Astrocyte (in vitro differentiated cells and primary cell): ENCODE measurements at regions not wholly inside any gene's neighbourhood (a gene's known extent, or its start where the extent isn't known, plus 50 kb on each side); places are given as distances from the start of the nearest gene placed in this dataset.

Source experiments
- DNase-seq: peaks from one replicate; pipeline ENCODE4 v3.0.0-alpha.2; 2010; ENCODE audit warnings: low read depth
- FAIRE-seq: peaks from 2 replicates; lab custom pipeline; 2011; peaks lifted over from hg19 to GRCh38; lab: Jason Lieb, UNC
- H2AFZ ChIP-seq: 2 replicates; pipeline ENCODE4 v1.6.0; 2012; ENCODE audit warnings: low read depth, low read length, inconsistent platforms
- H3K27ac ChIP-seq: 2 replicates; pipeline ENCODE4 v1.5.1; 2011; ENCODE audit warnings: low read depth, low read length, inconsistent platforms
- H3K27me3 ChIP-seq: 2 replicates; pipeline ENCODE4 v1.6.0; 2011; ENCODE audit warnings: low read length, inconsistent platforms; ENCODE audit not compliant: insufficient read depth
- H3K36me3 ChIP-seq: 2 replicates; pipeline ENCODE4 v1.5.1; 2011; ENCODE audit warnings: low read length, inconsistent platforms; ENCODE audit not compliant: insufficient read depth
- H3K4me1 ChIP-seq: 2 replicates; pipeline ENCODE4 v1.5.1; 2011; ENCODE audit warnings: low read length, inconsistent platforms; ENCODE audit not compliant: insufficient read depth
- H3K4me2 ChIP-seq: 2 replicates; pipeline ENCODE4 v1.6.0; 2012; ENCODE audit warnings: low read length, inconsistent platforms
- H3K4me3 ChIP-seq: 2 replicates; pipeline ENCODE4 v1.5.1; 2011; ENCODE audit warnings: low read depth, mild to moderate bottlenecking, low read length, inconsistent platforms; ENCODE audit not compliant: insufficient read depth
- H3K79me2 ChIP-seq: 2 replicates; pipeline ENCODE4 v1.6.0; 2012; ENCODE audit warnings: mild to moderate bottlenecking, low read length, inconsistent platforms; ENCODE audit not compliant: insufficient read depth
- H3K9ac ChIP-seq: 2 replicates; pipeline ENCODE4 v1.6.0; 2012; ENCODE audit warnings: mild to moderate bottlenecking, low read length, inconsistent platforms
- H3K9me3 ChIP-seq: 2 replicates; pipeline ENCODE4 v1.5.1; 2012; ENCODE audit warnings: low read depth, mild to moderate bottlenecking, low read length, inconsistent platforms; ENCODE audit not compliant: insufficient read depth
- H4K20me1 ChIP-seq: 2 replicates; pipeline ENCODE4 v1.6.0; 2012; ENCODE audit warnings: low read length, inconsistent platforms; ENCODE audit not compliant: insufficient read depth
- H3K27ac Mint-ChIP-seq: one replicate; pipeline ENCODE4 v1.8.0; 2021; ENCODE audit warnings: mild to moderate bottlenecking, mixed read lengths; ENCODE audit not compliant: unreplicated experiment
- H3K27me3 Mint-ChIP-seq: one replicate; pipeline ENCODE4 v1.8.0; 2021; ENCODE audit warnings: low read depth, mixed read lengths; ENCODE audit not compliant: unreplicated experiment
- H3K36me3 Mint-ChIP-seq: one replicate; pipeline ENCODE4 v1.8.0; 2021; ENCODE audit warnings: low read depth, mixed read lengths; ENCODE audit not compliant: unreplicated experiment
- H3K4me1 Mint-ChIP-seq: one replicate; pipeline ENCODE4 v1.8.0; 2021; ENCODE audit warnings: low read depth, mixed read lengths; ENCODE audit not compliant: unreplicated experiment
- H3K4me3 Mint-ChIP-seq: one replicate; pipeline ENCODE4 v1.8.0; 2021; ENCODE audit warnings: mild to moderate bottlenecking, moderate library complexity, mixed read lengths; ENCODE audit not compliant: unreplicated experiment
- H3K9me3 Mint-ChIP-seq: one replicate; pipeline ENCODE4 v1.8.0; 2021; ENCODE audit warnings: mild to moderate bottlenecking, mixed read lengths; ENCODE audit not compliant: unreplicated experiment
- CTCF ChIP-seq: IDR thresholded peaks from 2 replicates; pipeline ENCODE4 v1.5.1; 2011; ENCODE audit warnings: low read depth, mild to moderate bottlenecking, inconsistent platforms, low read length, moderate library complexity; ENCODE audit not compliant: insufficient read depth
- EZH2 ChIP-seq: IDR thresholded peaks from 2 replicates; pipeline ENCODE4 v1.6.1; 2012; ENCODE audit warnings: mild to moderate bottlenecking, low read length, inconsistent platforms; ENCODE audit not compliant: insufficient read depth

GRCh38 chr3:150302246-150302645 is 105.9 kb upstream of the TSC22D2 start:
- FAIRE-seq (peak; percentile 75), DNase-seq (no peak)
- no peaks in the 10 kb centered on the region for H3K36me3 ChIP-seq
- no peaks in the 10 kb centered on the region for H3K9me3 ChIP-seq
- H3K9ac ChIP-seq: no peak overlapping the region
- H3K4me2 ChIP-seq: no peak overlapping the region
- TF ChIP-seq CTCF (no peak), EZH2 (no peak)
- H3K9me3 Mint-ChIP-seq: no peaks in the 10 kb centered on the region
- H3K27ac ChIP-seq: no peak overlapping the region
- H3K27ac Mint-ChIP-seq: peak overlapping the region; percentile 1
- H3K4me3 Mint-ChIP-seq: no peak overlapping the region
- no peak overlapping the region for H2AFZ ChIP-seq
- H3K79me2 ChIP-seq: no peaks in the 10 kb centered on the region
- peaks cover 32% of the 10 kb centered on the region for H3K4me1 Mint-ChIP-seq
- no peaks in the 10 kb centered on the region for H3K27me3 ChIP-seq
- H3K4me1 ChIP-seq: peaks cover 20% of the 10 kb centered on the region
- no peaks in the 10 kb centered on the region for H3K27me3 Mint-ChIP-seq
- no peaks in the 10 kb centered on the region for H4K20me1 ChIP-seq
- H3K4me3 ChIP-seq: no peak overlapping the region
- H3K36me3 Mint-ChIP-seq: no peaks in the 10 kb centered on the region

- Histone ChIP-seq H3K27ac (no peak overlapping the region), H3K9ac (peak overlapping the region; percentile 23), H3K4me3 (no peak overlapping the region), H3K27me3 (no peaks in the 10 kb centered on the region), H3K4me1 (peaks cover 20% of the 10 kb centered on the region), H2AFZ (peak overlapping the region; percentile 27), H3K9me3 (no peaks in the 10 kb centered on the region), H3K36me3 (no peaks in the 10 kb centered on the region), H3K79me2 (no peaks in the 10 kb centered on the region), H4K20me1 (no peaks in the 10 kb centered on the region), H3K4me2 (peak overlapping the region; percentile 68)
- Mint-ChIP-seq H3K4me3 (no peak overlapping the region), H3K27ac (peak overlapping the region; percentile 16), H3K27me3 (no peaks in the 10 kb centered on the region), H3K36me3 (no peaks in the 10 kb centered on the region), H3K4me1 (peaks cover 35% of the 10 kb centered on the region), H3K9me3 (no peaks in the 10 kb centered on the region)
- FAIRE-seq (peak; percentile 59), DNase-seq (no peak)
- no peak for TF ChIP-seq EZH2
- no peak for TF ChIP-seq CTCF
Measured at GRCh38 chr3:150300852-150301517, 107.1 kb upstream of the TSC22D2 start.

GRCh38 chr3:150300388-150300787 is 107.7 kb upstream of the TSC22D2 start:
- FAIRE-seq: peak; percentile 54
- no peak overlapping the region for H3K27ac ChIP-seq
- no peak for DNase-seq

More at GRCh38 chr3:150300388-150300787, 107.7 kb upstream of the TSC22D2 start:
- H3K27me3 ChIP-seq: no peaks in the 10 kb centered on the region
- H3K4me1 Mint-ChIP-seq: peaks cover 38% of the 10 kb centered on the region
- H3K9me3 ChIP-seq: no peaks in the 10 kb centered on the region
- no peaks in the 10 kb centered on the region for H3K27me3 Mint-ChIP-seq
- peak overlapping the region; percentile 68 for H3K4me2 ChIP-seq
- H3K79me2 ChIP-seq: no peaks in the 10 kb centered on the region
- H3K9ac ChIP-seq: no peak overlapping the region
- H4K20me1 ChIP-seq: no peaks in the 10 kb centered on the region
- H3K9me3 Mint-ChIP-seq: no peaks in the 10 kb centered on the region
- H3K4me1 ChIP-seq: peaks cover 20% of the 10 kb centered on the region
- H3K27ac Mint-ChIP-seq: peak overlapping the region; percentile 48
- H3K36me3 ChIP-seq: no peaks in the 10 kb centered on the region
- TF ChIP-seq CTCF (no peak), EZH2 (no peak)
- no peaks in the 10 kb centered on the region for H3K36me3 Mint-ChIP-seq
- no peak overlapping the region for H2AFZ ChIP-seq
- H3K4me3 ChIP-seq: no peak overlapping the region
- H3K4me3 Mint-ChIP-seq: no peak overlapping the region
